Osteocyte (in vitro differentiated cells): ENCODE measurements at regions not wholly inside any gene's neighbourhood (a gene's known extent, or its start where the extent isn't known, plus 50 kb on each side); places are given as distances from the start of the nearest gene placed in this dataset.

Experiments
- DNase-seq: peaks from one replicate; pipeline ENCODE4 v3.0.0; 2021; ENCODE audit warnings: mixed read lengths; ENCODE audit not compliant: unreplicated experiment; ENCODE audit errors: extremely low spot score
- H3K27ac Mint-ChIP-seq: one replicate; pipeline ENCODE4 v1.8.0; 2021; ENCODE audit warnings: mild to moderate bottlenecking, mixed read lengths; ENCODE audit not compliant: unreplicated experiment
- H3K27me3 Mint-ChIP-seq: one replicate; pipeline ENCODE4 v1.8.0; 2021; ENCODE audit warnings: mixed read lengths; ENCODE audit not compliant: unreplicated experiment
- H3K36me3 Mint-ChIP-seq: one replicate; pipeline ENCODE4 v1.8.0; 2021; ENCODE audit warnings: mixed read lengths; ENCODE audit not compliant: unreplicated experiment
- H3K4me1 Mint-ChIP-seq: one replicate; pipeline ENCODE4 v1.8.0; 2021; ENCODE audit warnings: mixed read lengths; ENCODE audit not compliant: unreplicated experiment
- H3K4me3 Mint-ChIP-seq: one replicate; pipeline ENCODE4 v1.8.0; 2021; ENCODE audit warnings: mild to moderate bottlenecking, moderate library complexity, mixed read lengths; ENCODE audit not compliant: unreplicated experiment
- H3K9me3 Mint-ChIP-seq: one replicate; pipeline ENCODE4 v1.8.0; 2021; ENCODE audit warnings: mixed read lengths; ENCODE audit not compliant: unreplicated experiment
- TF ChIP-seq, protein P1 (sequence below): fragments of 200-600 bp; sonication (generic); IDR thresholded peaks from 2 replicates; pipeline ENCODE4 v1.5.0; 2021; ENCODE audit warnings: antibody characterized with exemption, mild to moderate bottlenecking, moderate library complexity

DNA sequence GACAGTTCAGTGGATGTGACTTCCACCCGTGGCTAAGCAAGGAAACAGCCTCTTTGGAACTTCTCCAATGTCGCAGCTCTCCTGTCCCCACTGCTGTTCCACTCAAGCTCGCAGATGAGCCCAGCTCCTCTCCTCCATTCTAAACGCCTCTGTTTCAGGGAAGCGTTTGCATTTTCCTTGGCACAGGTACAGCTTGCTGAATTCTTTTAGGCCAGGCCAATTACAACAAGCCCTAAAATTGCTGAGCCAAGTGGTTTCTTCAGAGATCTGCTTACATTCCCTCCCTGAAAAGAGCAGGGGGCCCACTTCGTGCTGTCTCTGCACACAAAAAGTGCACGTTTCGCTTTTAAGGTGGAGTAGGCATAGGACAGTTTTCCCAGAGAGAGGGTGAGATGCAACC, 91.5 kb upstream of the BLID start:
- H3K27ac Mint-ChIP-seq, result peak overlapping the region; percentile 83
- H3K9me3 Mint-ChIP-seq, result no peaks in the 10 kb centered on the region
- peaks cover 68% of the 10 kb centered on the region for H3K4me1 Mint-ChIP-seq
- H3K4me3 Mint-ChIP-seq, result peak overlapping the region; percentile 58
- TF ChIP-seq, protein P1, sequence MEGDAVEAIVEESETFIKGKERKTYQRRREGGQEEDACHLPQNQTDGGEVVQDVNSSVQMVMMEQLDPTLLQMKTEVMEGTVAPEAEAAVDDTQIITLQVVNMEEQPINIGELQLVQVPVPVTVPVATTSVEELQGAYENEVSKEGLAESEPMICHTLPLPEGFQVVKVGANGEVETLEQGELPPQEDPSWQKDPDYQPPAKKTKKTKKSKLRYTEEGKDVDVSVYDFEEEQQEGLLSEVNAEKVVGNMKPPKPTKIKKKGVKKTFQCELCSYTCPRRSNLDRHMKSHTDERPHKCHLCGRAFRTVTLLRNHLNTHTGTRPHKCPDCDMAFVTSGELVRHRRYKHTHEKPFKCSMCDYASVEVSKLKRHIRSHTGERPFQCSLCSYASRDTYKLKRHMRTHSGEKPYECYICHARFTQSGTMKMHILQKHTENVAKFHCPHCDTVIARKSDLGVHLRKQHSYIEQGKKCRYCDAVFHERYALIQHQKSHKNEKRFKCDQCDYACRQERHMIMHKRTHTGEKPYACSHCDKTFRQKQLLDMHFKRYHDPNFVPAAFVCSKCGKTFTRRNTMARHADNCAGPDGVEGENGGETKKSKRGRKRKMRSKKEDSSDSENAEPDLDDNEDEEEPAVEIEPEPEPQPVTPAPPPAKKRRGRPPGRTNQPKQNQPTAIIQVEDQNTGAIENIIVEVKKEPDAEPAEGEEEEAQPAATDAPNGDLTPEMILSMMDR, result no peak
- DNase-seq, result no peak
- no peaks in the 10 kb centered on the region for H3K36me3 Mint-ChIP-seq
- H3K27me3 Mint-ChIP-seq, result no peaks in the 10 kb centered on the region

DNA sequence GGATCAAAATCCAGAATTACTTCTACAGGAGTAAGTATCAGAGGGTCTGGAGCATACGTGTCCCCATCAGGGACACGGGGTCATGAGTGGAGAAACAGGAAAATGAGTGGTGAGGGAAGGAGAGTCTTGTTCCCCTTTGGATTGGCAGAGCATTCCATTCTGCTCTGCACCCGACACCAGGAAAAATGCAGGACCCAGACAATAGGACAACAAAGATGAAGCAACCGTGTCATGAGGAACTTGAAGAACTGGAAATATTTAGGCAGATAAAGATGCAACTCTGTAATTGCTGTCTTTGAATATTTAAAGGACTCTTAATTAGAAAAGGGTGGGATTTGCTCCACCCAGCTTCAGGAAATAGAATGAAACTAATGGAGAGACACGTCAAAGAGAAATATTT, 89.0 kb upstream of the BLID start:
- Mint-ChIP-seq H3K4me1 (peaks cover 75% of the 10 kb centered on the region), H3K36me3 (no peaks in the 10 kb centered on the region), H3K9me3 (no peaks in the 10 kb centered on the region), H3K27ac (no peak overlapping the region), H3K4me3 (no peak overlapping the region), H3K27me3 (no peaks in the 10 kb centered on the region)
- no peak for DNase-seq
- TF ChIP-seq, protein P1, result no peak

DNA sequence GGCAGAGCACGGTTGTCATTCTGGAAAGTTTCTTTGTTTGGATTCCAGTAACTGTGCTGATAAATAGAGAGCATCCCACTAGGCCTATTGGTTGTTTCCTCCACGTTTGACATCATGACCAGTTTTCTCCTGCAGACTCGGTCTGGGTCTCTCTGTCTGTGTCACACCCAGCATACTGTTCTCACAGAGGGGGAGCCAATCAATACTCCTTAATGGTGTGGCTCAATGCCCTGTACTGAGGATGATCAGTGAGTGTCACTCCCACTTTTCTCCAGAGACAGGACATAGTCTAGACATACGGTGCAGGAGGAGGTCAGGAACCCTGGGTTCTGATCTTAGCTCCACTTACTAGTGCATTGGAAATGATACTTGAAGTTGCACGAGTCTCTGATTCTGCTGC, 88.2 kb upstream of the BLID start:
- no peaks in the 10 kb centered on the region for H3K9me3 Mint-ChIP-seq
- no peak overlapping the region for H3K4me3 Mint-ChIP-seq
- peaks cover 74% of the 10 kb centered on the region for H3K4me1 Mint-ChIP-seq
- no peak for DNase-seq
- H3K27me3 Mint-ChIP-seq, result no peaks in the 10 kb centered on the region
- TF ChIP-seq, protein P1, result no peak
- no peak overlapping the region for H3K27ac Mint-ChIP-seq
- H3K36me3 Mint-ChIP-seq, result no peaks in the 10 kb centered on the region

DNA sequence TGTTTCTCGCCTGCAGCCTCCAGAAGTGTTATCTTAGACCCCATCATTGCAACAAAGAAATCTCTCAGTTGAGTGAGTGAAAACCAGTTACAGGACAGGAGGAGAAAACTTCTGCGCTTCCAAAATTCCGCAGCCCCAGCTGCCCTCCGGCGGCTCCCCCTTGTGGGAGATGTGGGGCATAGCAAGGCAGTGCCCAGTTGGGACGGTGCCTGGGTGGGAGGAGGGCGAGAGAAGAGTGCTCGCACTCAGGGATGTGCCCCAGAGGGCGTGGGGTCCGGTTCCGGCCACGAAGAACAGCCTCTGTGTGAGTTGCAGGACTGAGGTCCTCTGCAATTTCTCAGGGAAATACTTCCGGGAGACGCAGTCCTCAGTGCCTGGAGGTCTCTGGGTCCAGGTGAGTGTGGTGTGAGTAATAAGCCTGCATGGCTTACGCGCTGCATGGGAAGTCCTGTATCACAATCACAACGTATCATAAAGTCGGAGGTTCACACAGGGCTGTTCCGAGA, 87.0 kb upstream of the BLID start:
- Mint-ChIP-seq H3K4me1 (peaks cover 71% of the 10 kb centered on the region), H3K36me3 (no peaks in the 10 kb centered on the region), H3K4me3 (peak overlapping the region; percentile 83), H3K9me3 (no peaks in the 10 kb centered on the region), H3K27ac (peak overlapping the region; percentile 85), H3K27me3 (no peaks in the 10 kb centered on the region)
- peak; percentile 93 for DNase-seq
- TF ChIP-seq, protein P1, result peak; percentile 99

DNA sequence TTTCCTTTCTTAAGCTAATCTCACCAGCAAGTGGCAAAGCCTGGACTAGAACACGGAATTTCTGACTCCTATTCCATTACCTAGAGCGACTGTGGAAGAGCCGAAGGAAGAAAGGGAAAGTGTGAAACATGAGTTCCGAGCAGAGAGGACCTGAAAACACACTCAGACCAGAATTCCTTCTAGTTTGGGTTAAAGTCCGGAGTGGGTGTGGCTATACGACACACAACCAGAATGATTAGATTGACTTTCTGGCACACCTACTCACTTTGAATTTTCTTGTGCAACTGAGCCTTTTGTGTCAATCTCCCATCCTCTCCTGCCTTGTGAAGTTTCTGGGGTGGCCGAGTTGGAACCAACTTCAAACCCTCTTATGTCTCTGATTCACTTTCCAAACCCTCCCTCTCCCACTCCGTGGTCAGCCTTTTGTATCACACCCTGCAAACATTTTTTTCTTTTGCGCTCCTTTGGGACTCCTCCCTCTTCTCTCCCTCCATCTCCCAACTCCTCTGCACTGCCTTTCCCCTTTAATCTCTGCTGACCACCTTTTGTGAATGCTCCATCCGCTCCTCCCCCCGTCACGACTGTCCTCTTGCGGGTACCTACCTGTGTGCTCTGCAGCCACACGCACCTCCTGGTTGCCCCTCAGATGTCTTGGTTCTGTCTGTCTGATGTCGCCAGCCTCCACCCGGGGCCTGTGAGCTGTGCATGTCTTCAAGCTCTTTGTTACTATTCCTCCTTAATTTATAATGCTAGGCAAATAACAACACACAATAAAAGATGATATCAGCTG, 86.3 kb upstream of the BLID start:
- H3K27ac Mint-ChIP-seq, result peak overlapping the region; percentile 85
- H3K27me3 Mint-ChIP-seq, result no peaks in the 10 kb centered on the region
- H3K36me3 Mint-ChIP-seq, result no peaks in the 10 kb centered on the region
- TF ChIP-seq, protein P1, result no peak
- H3K9me3 Mint-ChIP-seq, result no peaks in the 10 kb centered on the region
- H3K4me1 Mint-ChIP-seq, result peaks cover 71% of the 10 kb centered on the region
- DNase-seq, result no peak
- H3K4me3 Mint-ChIP-seq, result peak overlapping the region; percentile 83
